ENCODE measurements at regions not wholly inside any gene's neighbourhood (a gene's known extent, or its start where the extent isn't known, plus 50 kb on each side); places are given as distances from the start of the nearest gene placed in this dataset.

GRCh38 chr14:71290960-71291466 is 383.8 kb downstream of the PCNX1 start:
- no peak for DNase-seq

GRCh38 chr14:71296184-71296583 is 388.9 kb downstream of the PCNX1 start:
- no peak for DNase-seq

GRCh38 chr14:71300566-71301330 is 393.5 kb downstream of the PCNX1 start:
- DNase-seq: no peak

- no peak for DNase-seq
Observed at GRCh38 chr14:71301611-71302010, 394.4 kb downstream of the PCNX1 start.

GRCh38 chr14:71304690-71305089 is 397.4 kb downstream of the PCNX1 start:
- DNase-seq: no peak

GRCh38 chr14:71308671-71309070 is 401.4 kb downstream of the PCNX1 start:
- DNase-seq: no peak

GRCh38 chr14:71309756-71310155 is 402.5 kb downstream of the PCNX1 start:
- no peak for DNase-seq

GRCh38 chr14:71311061-71311460 is 403.8 kb downstream of the PCNX1 start:
- no peak for DNase-seq

GRCh38 chr14:71314717-71315116 is 407.5 kb downstream of the PCNX1 start:
- no peak for DNase-seq

- DNase-seq: no peak
Observed at GRCh38 chr14:71317385-71318096, 410.3 kb downstream of the PCNX1 start.

- no peak for DNase-seq
Observed at GRCh38 chr14:71318097-71318459, 410.8 kb downstream of the PCNX1 start.

GRCh38 chr14:71319666-71320065 is 412.4 kb downstream of the PCNX1 start:
- DNase-seq: no peak

- DNase-seq: peak; percentile 99
Observed at GRCh38 chr14:71320107-71320733, 413.0 kb downstream of the PCNX1 start, which contains the start of gene SIPA1L1. Gene SIPA1L1, plus strand, starts transcription at chr14:71320476.

- peak; percentile 50 for DNase-seq
Observed at GRCh38 chr14:71320734-71321573, 413.7 kb downstream of the PCNX1 start.

GRCh38 chr14:71321574-71322315 is 414.5 kb downstream of the PCNX1 start:
- DNase-seq: no peak

GRCh38 chr14:71322655-71323250 is 415.5 kb downstream of the PCNX1 start:
- no peak for DNase-seq

- no peak for DNase-seq
Observed at GRCh38 chr14:71324767-71325272, 417.6 kb downstream of the PCNX1 start.

- no peak for DNase-seq
Observed at GRCh38 chr14:71327691-71328090, 420.4 kb downstream of the PCNX1 start.

- DNase-seq: no peak
Observed at GRCh38 chr14:71328183-71328582, 420.9 kb downstream of the PCNX1 start.

- DNase-seq: no peak
Observed at GRCh38 chr14:71328954-71329353, 421.7 kb downstream of the PCNX1 start.

GRCh38 chr14:71331403-71331802 is 424.1 kb downstream of the PCNX1 start:
- no peak for DNase-seq
